ENCODE measurements at regions not wholly inside any gene's neighbourhood (a gene's known extent, or its start where the extent isn't known, plus 50 kb on each side); places are given as distances from the start of the nearest gene placed in this dataset.

DNA sequence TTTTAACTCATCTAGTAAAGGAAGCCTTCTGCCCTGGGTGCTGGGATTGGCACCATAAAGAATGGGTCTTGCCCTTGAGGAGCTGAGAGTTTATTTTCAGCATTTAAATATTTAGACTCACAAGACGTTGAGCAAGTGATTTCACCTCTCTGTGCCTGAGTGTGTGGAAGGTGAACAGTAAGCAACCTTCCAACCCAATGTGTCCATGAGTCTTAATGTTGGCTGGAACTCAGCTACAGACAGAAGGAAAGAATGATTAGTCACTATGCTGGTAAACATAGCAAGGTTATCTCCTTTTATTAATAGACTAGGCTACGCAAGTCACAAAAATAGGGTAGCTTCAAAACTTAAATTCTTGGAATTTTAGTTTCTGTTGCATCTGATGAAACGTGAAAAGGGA lies 277.4 kb upstream of the GATB start:
- TF ChIP-seq, protein P1, sequence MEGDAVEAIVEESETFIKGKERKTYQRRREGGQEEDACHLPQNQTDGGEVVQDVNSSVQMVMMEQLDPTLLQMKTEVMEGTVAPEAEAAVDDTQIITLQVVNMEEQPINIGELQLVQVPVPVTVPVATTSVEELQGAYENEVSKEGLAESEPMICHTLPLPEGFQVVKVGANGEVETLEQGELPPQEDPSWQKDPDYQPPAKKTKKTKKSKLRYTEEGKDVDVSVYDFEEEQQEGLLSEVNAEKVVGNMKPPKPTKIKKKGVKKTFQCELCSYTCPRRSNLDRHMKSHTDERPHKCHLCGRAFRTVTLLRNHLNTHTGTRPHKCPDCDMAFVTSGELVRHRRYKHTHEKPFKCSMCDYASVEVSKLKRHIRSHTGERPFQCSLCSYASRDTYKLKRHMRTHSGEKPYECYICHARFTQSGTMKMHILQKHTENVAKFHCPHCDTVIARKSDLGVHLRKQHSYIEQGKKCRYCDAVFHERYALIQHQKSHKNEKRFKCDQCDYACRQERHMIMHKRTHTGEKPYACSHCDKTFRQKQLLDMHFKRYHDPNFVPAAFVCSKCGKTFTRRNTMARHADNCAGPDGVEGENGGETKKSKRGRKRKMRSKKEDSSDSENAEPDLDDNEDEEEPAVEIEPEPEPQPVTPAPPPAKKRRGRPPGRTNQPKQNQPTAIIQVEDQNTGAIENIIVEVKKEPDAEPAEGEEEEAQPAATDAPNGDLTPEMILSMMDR (conservative IDR thresholded peaks at IDR 0.05; ENCODE audit: low read depth, low read length): no peak
- TF ChIP-seq EZH2phosphoT487 (IDR thresholded peaks at IDR 0.05; ENCODE audit: borderline replicate concordance, low read length) (no peak), EZH2 (IDR thresholded peaks at IDR 0.05; ENCODE audit: low read length, unreplicated experiment) (no peak)

Data from PC-3 (cell line).